ENCODE measurements at regions not wholly inside any gene's neighbourhood (a gene's known extent, or its start where the extent isn't known, plus 50 kb on each side); places are given as distances from the start of the nearest gene placed in this dataset.

DNA sequence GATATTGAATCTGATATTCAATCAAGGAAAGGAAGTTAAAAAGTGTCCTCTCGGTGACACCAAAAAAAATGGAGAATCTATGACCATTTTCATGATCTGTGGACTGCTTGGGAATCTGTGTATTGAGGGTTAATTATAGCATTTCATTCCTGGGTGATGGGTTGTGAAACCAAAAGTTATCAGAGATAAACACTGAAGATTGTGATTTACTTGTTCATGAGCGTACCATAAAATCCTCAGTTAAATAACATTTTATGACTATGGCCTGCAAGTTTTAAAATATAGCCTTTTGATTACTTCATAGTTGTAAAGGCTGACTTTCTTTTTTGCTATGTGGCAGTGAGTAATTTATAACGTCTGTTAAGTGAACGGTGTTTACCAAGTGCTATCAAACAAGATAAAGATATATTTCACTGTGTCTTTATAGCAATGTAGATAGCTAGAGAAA is 267.9 kb upstream of the SEMA6A start:
- DNase-seq (ENCODE audit: low read depth): no peak
- no peak for TF ChIP-seq CTCF (conservative IDR thresholded peaks at IDR 0.05; ENCODE audit: low read depth, low read length)
- no peak overlapping the region for H3K4me3 ChIP-seq (ENCODE audit: low read depth, low read length)

DNA sequence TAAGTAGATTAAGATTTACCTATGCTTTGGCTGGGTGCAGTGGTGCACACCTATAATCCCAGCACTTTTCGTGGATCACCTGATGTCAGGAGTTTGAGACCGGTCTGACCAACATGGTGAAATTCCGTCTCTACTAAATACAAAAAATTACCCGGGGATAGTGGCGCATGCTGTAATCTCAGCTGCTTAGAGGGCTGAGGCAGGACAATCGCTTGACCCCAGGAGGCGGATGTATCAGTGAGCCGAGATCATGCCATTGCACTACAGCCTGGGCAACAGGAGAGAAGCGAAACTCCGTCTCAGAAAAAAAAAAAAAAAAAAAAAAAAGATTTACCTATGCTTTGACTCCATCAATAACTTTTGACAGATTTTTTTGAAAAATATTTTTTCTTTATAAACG is 267.1 kb upstream of the SEMA6A start:
- no peak overlapping the region for H3K4me3 ChIP-seq (ENCODE audit: low read depth, low read length)
- no peak for TF ChIP-seq CTCF (conservative IDR thresholded peaks at IDR 0.05; ENCODE audit: low read depth, low read length)
- DNase-seq (ENCODE audit: low read depth): no peak

DNA sequence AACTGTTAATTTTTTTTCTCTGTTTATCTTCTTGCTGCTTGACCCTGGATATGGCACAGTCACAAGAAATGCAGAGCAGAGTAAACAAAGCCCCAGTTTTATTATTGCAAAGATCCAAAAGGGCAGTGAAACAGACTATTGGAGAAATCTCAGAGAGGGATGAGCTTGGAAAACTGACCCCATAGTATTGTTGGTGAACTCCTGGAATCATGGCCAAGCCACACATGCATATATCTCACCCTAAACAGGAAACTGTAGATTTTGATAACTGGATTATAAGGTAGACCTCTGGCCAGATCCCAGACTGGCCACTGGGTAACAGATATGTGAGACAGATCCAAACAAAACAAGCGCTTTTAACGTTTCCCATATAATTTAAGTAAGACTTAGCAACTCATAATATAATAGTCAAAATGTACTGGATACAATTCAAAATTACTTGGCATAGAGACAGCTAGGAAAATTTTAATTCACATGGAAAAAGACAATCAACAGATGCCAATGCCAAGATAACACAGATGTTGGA is 263.5 kb upstream of the SEMA6A start:
- no peak for TF ChIP-seq CTCF (conservative IDR thresholded peaks at IDR 0.05; ENCODE audit: low read depth, low read length)
- no peak for DNase-seq (ENCODE audit: low read depth)

DNA sequence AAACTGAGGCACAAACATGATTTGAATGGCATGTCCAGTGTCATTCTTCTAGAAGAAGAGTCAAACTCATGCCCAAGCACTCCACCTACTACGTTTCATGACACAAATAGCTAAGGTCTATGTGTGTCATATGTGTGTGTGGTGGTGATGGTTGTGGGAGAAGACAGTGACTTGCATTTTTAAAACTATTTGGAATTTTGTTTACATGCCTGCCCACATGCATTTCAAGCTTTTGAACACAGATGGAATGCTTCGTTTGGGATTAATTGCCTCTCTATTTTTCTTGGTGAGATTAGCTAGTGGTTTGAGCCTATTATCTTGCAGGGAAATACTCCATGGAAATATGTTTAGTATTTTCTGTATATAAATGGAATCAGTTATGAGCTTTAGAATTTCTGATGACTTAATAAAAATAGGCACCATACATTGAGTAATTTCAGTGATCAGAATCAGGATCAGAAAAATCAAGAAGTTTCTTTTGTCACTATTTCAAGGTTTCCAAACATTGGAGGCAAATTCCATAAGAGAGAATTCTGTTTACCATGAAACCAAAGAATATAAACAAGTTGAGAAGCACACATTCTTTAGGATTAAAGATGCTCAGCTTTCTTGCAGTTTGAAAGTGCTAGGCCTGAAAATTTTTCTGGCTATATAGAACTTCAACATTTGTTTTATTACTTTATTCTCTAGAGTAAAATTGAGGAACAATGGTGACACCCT is 260.3 kb upstream of the SEMA6A start:
- H3K4me3 ChIP-seq (ENCODE audit: low read depth, low read length): no peak overlapping the region
- no peak for TF ChIP-seq CTCF (conservative IDR thresholded peaks at IDR 0.05; ENCODE audit: low read depth, low read length)
- no peak for DNase-seq (ENCODE audit: low read depth)

More for the DNA sequence above, 263.5 kb upstream of the SEMA6A start:
- no peak overlapping the region for H3K4me3 ChIP-seq (ENCODE audit: low read depth, low read length)

- no peak overlapping the region for H3K4me3 ChIP-seq (ENCODE audit: low read depth, low read length)
- no peak for DNase-seq (ENCODE audit: low read depth)
- TF ChIP-seq CTCF (conservative IDR thresholded peaks at IDR 0.05; ENCODE audit: low read depth, low read length): no peak
Observed at GRCh38 chr5:116830079-116830478, 255.5 kb upstream of the SEMA6A start.

GRCh38 chr5:116827078-116827477 is 252.5 kb upstream of the SEMA6A start:
- DNase-seq (ENCODE audit: low read depth): no peak
- TF ChIP-seq CTCF (conservative IDR thresholded peaks at IDR 0.05; ENCODE audit: low read depth, low read length): no peak
- H3K4me3 ChIP-seq (ENCODE audit: low read depth, low read length): no peak overlapping the region

- TF ChIP-seq CTCF (conservative IDR thresholded peaks at IDR 0.05; ENCODE audit: low read depth, low read length): no peak
- H3K4me3 ChIP-seq (ENCODE audit: low read depth, low read length): no peak overlapping the region
- no peak for DNase-seq (ENCODE audit: low read depth)
Observed at GRCh38 chr5:116825486-116825885, 250.9 kb upstream of the SEMA6A start.
